PC-3 (cell line): ENCODE measurements at regions not wholly inside any gene's neighbourhood (a gene's known extent, or its start where the extent isn't known, plus 50 kb on each side); places are given as distances from the start of the nearest gene placed in this dataset.

Experiments
- ATAC-seq: fragments of 200-7000 bp; cut with Tn5 transposase; 2 replicates; pipeline ENCODE4 v1.9.1; 2020; ENCODE audit warnings: mild to moderate bottlenecking, moderate library complexity
- BruUV-seq: library from RNA; stranded (reverse); fragments of 400-500 nt; replicated peaks from 2 replicates; lab custom pipeline; 2021; lab: Mats Ljungman, UMichigan
- CTCF ChIA-PET: fragments of 300-600 bp; sonication (Branson Sonifier 250); formaldehyde crosslinking; loops from one replicate; lab custom pipeline; 2022; ENCODE audit warnings: antibody characterized with exemption; lab: Charles Lee
- POLR2A ChIA-PET: fragments of 300-600 bp; sonication (Branson Sonifier 250); formaldehyde crosslinking; loops from one replicate; lab custom pipeline; 2022; ENCODE audit warnings: antibody characterized with exemption; ENCODE audit not compliant: unreplicated experiment; lab: Charles Lee
- DNase-seq: peaks from one replicate; pipeline ENCODE4 v3.0.0-alpha.2; 2015
- H2AFZ ChIP-seq: fragments of 300-600 bp; sonication (generic); 2 replicates; pipeline ENCODE4 v1.6.0; 2016; ENCODE audit warnings: antibody characterized with exemption, low read length
- H3F3A ChIP-seq: fragments of 300-600 bp; sonication (generic); one replicate; pipeline ENCODE4 v1.6.0; 2017; ENCODE audit warnings: antibody characterized with exemption, low read length, control low read depth, mild to moderate bottlenecking; ENCODE audit not compliant: unreplicated experiment
- H3K27ac ChIP-seq: fragments of 300-600 bp; sonication (generic); 2 replicates; pipeline ENCODE4 v1.5.1; 2016; ENCODE audit warnings: mild to moderate bottlenecking, low read length
- H3K27me3 ChIP-seq: fragments of 300-600 bp; sonication (generic); 2 replicates; pipeline ENCODE4 v1.6.1; 2016; ENCODE audit warnings: low read length, mixed read lengths
- H3K36me3 ChIP-seq: fragments of 300-600 bp; sonication (generic); 2 replicates; pipeline ENCODE4 v1.6.1; 2016; ENCODE audit warnings: low read depth, mixed run types, low read length, mixed read lengths
- H3K4me1 ChIP-seq: fragments of 300-600 bp; sonication (generic); 2 replicates; pipeline ENCODE4 v1.5.1; 2016; ENCODE audit warnings: low read length; ENCODE audit not compliant: insufficient read depth
- H3K4me2 ChIP-seq: fragments of 300-600 bp; sonication (generic); 2 replicates; pipeline ENCODE4 v1.6.0; 2016; ENCODE audit warnings: low read length
- H3K4me3 ChIP-seq: fragments of 300-600 bp; sonication (generic); 2 replicates; pipeline ENCODE4 v1.5.1; 2016; ENCODE audit warnings: mild to moderate bottlenecking, low read length, mixed read lengths
- H3K79me2 ChIP-seq: fragments of 300-600 bp; sonication (generic); 2 replicates; pipeline ENCODE4 v1.6.1; 2017; ENCODE audit warnings: low read length, mixed read lengths
- H3K9ac ChIP-seq: fragments of 300-600 bp; sonication (generic); 2 replicates; pipeline ENCODE4 v1.6.0; 2016; ENCODE audit warnings: mild to moderate bottlenecking, low read length
- H3K9me2 ChIP-seq: fragments of 300-600 bp; sonication (generic); replicated peaks from 2 replicates; pipeline ENCODE4 v1.6.1; 2016; ENCODE audit warnings: mixed run types, low read length, mixed read lengths
- H3K9me3 ChIP-seq: fragments of 300-600 bp; sonication (generic); 2 replicates; pipeline ENCODE4 v1.6.1; 2016; ENCODE audit warnings: low read length, mixed read lengths
- H4K20me1 ChIP-seq: fragments of 300-600 bp; sonication (generic); 2 replicates; pipeline ENCODE4 v1.6.1; 2016; ENCODE audit warnings: low read length, mixed read lengths
- EZH2 ChIP-seq: fragments of 300-600 bp; sonication (generic); IDR thresholded peaks from one replicate; pipeline ENCODE4 v1.6.1; 2017; ENCODE audit warnings: antibody characterized with exemption, mild to moderate bottlenecking, low read length; ENCODE audit not compliant: unreplicated experiment
- EZH2phosphoT487 ChIP-seq: fragments of 300-600 bp; sonication (generic); IDR thresholded peaks from 2 replicates; pipeline ENCODE4 v1.6.1; 2018; ENCODE audit warnings: mild to moderate bottlenecking, antibody characterized with exemption, low read length, borderline replicate concordance
- intact Hi-C: fragments of 100-400 bp; cut with micrococcal nuclease; formaldehyde crosslinking; loops from 2 replicates; pipeline ENCODE4 v1.9.0; 2023
- TF ChIP-seq, protein P1 (sequence below): fragments of 300-600 bp; sonication (generic); conservative IDR thresholded peaks from 2 replicates; pipeline ENCODE4 v1.5.1; 2017; ENCODE audit warnings: antibody characterized with exemption, low read depth, mild to moderate bottlenecking, low read length

DNA sequence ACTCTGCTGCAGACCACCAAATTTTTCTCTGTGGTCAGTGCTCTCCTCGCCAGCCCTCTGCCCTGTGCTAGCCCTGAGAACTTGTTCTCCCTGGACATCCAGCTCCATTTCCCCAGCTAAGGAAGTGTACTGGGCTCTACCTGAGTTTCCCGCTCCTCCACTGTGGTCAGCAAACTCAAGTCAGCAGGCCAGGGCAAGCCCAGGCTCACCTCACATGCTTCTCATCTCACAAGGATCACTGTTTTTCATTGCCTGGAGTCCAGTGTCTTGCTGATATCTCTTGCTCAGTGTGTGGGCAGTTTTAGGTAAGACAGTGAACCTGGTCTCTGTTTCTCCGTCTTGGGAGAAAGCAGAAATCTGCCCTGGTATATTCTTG is 201.4 kb downstream of the FOXO1 start:
- intact Hi-C loops, result no loop called here
- Histone ChIP-seq H2AFZ (no peak overlapping the region), H3K9ac (no peak overlapping the region), H3K27me3 (no peaks in the 10 kb centered on the region), H3F3A (no peaks in the 10 kb centered on the region), H3K9me2 (no peaks in the 10 kb centered on the region), H3K9me3 (no peaks in the 10 kb centered on the region), H3K27ac (no peak overlapping the region), H3K4me3 (no peak overlapping the region), H3K4me1 (no peaks in the 10 kb centered on the region), H3K36me3 (no peaks in the 10 kb centered on the region), H3K4me2 (no peak overlapping the region), H4K20me1 (no peaks in the 10 kb centered on the region), H3K79me2 (no peaks in the 10 kb centered on the region)
- DNase-seq (no peak), ATAC-seq (no peak)
- ChIA-PET POLR2A (no interaction called here), CTCF (no interaction called here)
- TF ChIP-seq EZH2 (no peak), EZH2phosphoT487 (no peak)
- TF ChIP-seq, protein P1, sequence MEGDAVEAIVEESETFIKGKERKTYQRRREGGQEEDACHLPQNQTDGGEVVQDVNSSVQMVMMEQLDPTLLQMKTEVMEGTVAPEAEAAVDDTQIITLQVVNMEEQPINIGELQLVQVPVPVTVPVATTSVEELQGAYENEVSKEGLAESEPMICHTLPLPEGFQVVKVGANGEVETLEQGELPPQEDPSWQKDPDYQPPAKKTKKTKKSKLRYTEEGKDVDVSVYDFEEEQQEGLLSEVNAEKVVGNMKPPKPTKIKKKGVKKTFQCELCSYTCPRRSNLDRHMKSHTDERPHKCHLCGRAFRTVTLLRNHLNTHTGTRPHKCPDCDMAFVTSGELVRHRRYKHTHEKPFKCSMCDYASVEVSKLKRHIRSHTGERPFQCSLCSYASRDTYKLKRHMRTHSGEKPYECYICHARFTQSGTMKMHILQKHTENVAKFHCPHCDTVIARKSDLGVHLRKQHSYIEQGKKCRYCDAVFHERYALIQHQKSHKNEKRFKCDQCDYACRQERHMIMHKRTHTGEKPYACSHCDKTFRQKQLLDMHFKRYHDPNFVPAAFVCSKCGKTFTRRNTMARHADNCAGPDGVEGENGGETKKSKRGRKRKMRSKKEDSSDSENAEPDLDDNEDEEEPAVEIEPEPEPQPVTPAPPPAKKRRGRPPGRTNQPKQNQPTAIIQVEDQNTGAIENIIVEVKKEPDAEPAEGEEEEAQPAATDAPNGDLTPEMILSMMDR, result no peak
- BruUV-seq, result no TSS peak

GRCh38 chr13:40466272-40466671 is 200.2 kb downstream of the FOXO1 start:
- Histone ChIP-seq H3K27me3 (no peaks in the 10 kb centered on the region), H3K9me3 (no peaks in the 10 kb centered on the region), H3F3A (no peaks in the 10 kb centered on the region), H2AFZ (no peak overlapping the region), H3K27ac (no peak overlapping the region), H3K9ac (no peak overlapping the region), H3K4me1 (no peaks in the 10 kb centered on the region), H4K20me1 (no peaks in the 10 kb centered on the region), H3K36me3 (no peaks in the 10 kb centered on the region), H3K79me2 (no peaks in the 10 kb centered on the region), H3K9me2 (no peaks in the 10 kb centered on the region), H3K4me2 (no peak overlapping the region), H3K4me3 (no peak overlapping the region)
- TF ChIP-seq EZH2 (no peak), EZH2phosphoT487 (no peak)
- TF ChIP-seq, protein P1, result no peak
- ATAC-seq, result no peak
- BruUV-seq, result no TSS peak
- POLR2A ChIA-PET, result interaction anchor here (0.5 kb wide), 1 partner anchor 179 kb away, joined by 3 read pairs; no protein-coding TSS in a partner anchor
- DNase-seq, result no peak
- intact Hi-C loops, result no loop called here
- CTCF ChIA-PET, result no interaction called here

DNA sequence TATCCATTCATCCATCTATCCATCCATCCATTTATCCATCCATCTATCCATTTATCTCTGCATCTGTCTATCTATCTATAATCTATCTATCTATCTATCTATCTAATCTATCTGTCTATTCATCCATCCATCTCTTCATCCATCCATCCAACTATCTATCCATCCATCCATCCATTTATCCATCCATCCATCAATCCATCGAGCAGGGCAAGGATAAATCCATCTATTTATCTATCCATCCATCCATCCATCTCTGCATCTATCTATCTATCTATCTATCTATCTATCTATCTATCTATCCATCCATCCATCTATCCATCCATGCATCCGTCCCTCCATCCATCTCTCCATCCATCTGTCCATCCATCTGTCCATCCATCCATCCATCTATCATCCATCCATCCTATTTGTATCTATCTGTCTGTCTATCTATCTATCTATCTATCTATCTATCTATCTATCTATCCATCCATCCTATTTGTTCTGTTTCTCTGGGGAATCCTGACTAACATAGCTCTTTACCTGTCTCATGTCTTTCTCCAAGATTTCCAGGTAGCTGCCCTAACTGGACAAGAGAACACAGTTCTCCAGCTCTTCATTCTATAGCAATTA is 198.1 kb downstream of the FOXO1 start:
- ChIA-PET CTCF (no interaction called here), POLR2A (no interaction called here)
- Histone ChIP-seq H3K4me3 (no peak overlapping the region), H3F3A (no peaks in the 10 kb centered on the region), H3K9ac (no peak overlapping the region), H2AFZ (no peak overlapping the region), H3K9me3 (no peaks in the 10 kb centered on the region), H3K4me2 (no peak overlapping the region), H3K36me3 (no peaks in the 10 kb centered on the region), H3K27ac (no peak overlapping the region), H3K79me2 (no peaks in the 10 kb centered on the region), H4K20me1 (no peaks in the 10 kb centered on the region), H3K9me2 (no peaks in the 10 kb centered on the region), H3K4me1 (no peaks in the 10 kb centered on the region), H3K27me3 (no peaks in the 10 kb centered on the region)
- ATAC-seq (no peak), DNase-seq (no peak)
- TF ChIP-seq EZH2phosphoT487 (no peak), EZH2 (no peak)
- TF ChIP-seq, protein P1, result no peak
- intact Hi-C loops, result no loop called here
- BruUV-seq, result no TSS peak
